ENCODE measurements at regions not wholly inside any gene's neighbourhood (a gene's known extent, or its start where the extent isn't known, plus 50 kb on each side); places are given as distances from the start of the nearest gene placed in this dataset.
"Not testable (repeated sequence)": the region's sequence is repeated elsewhere in the genome, so short reads cannot be mapped to it uniquely, and the experiment has no call there.

GRCh38 chr1:190935925-190936324 lies 458.3 kb upstream of the BRINP3 start:
- H3K4me1 Mint-ChIP-seq: no peaks in the 10 kb centered on the region
- no peak overlapping the region for H3K4me3 Mint-ChIP-seq
- no peak for TF ChIP-seq CTCF (IDR thresholded peaks at IDR 0.05; ENCODE audit: unreplicated experiment)
- H3K27me3 Mint-ChIP-seq (ENCODE audit: low read depth): peaks cover 4% of the 10 kb centered on the region
- H3K36me3 Mint-ChIP-seq: no peaks in the 10 kb centered on the region
- H3K27ac Mint-ChIP-seq: no peak overlapping the region
- DNase-seq (ENCODE audit: low spot score in 2 of 2, unreplicated experiment in 2 of 2): no peak
- peaks cover 10% of the 10 kb centered on the region for H3K9me3 Mint-ChIP-seq

GRCh38 chr1:190936337-190936736 lies 458.7 kb upstream of the BRINP3 start:
- TF ChIP-seq CTCF (IDR thresholded peaks at IDR 0.05; ENCODE audit: unreplicated experiment): no peak
- Mint-ChIP-seq H3K9me3 (peaks cover 10% of the 10 kb centered on the region), H3K4me1 (no peaks in the 10 kb centered on the region), H3K36me3 (no peaks in the 10 kb centered on the region), H3K27ac (no peak overlapping the region), H3K4me3 (no peak overlapping the region), H3K27me3 (ENCODE audit: low read depth) (peaks cover 4% of the 10 kb centered on the region)
- DNase-seq (ENCODE audit: low spot score in 2 of 2, unreplicated experiment in 2 of 2): no peak

- Mint-ChIP-seq H3K4me1 (no peaks in the 10 kb centered on the region), H3K27ac (no peak overlapping the region), H3K36me3 (no peaks in the 10 kb centered on the region), H3K27me3 (ENCODE audit: low read depth) (no peaks in the 10 kb centered on the region), H3K4me3 (no peak overlapping the region), H3K9me3 (no peaks in the 10 kb centered on the region)
- no peak for TF ChIP-seq CTCF (IDR thresholded peaks at IDR 0.05; ENCODE audit: unreplicated experiment)
- DNase-seq (ENCODE audit: low spot score in 2 of 2, unreplicated experiment in 2 of 2): no peak
Observed at GRCh38 chr1:190940951-190941350, 463.3 kb upstream of the BRINP3 start.

GRCh38 chr1:190942475-190942874 lies 464.8 kb upstream of the BRINP3 start:
- Mint-ChIP-seq H3K9me3 (no peaks in the 10 kb centered on the region), H3K36me3 (no peaks in the 10 kb centered on the region), H3K27ac (no peak overlapping the region), H3K4me1 (no peaks in the 10 kb centered on the region), H3K27me3 (ENCODE audit: low read depth) (no peaks in the 10 kb centered on the region), H3K4me3 (no peak overlapping the region)
- no peak for TF ChIP-seq CTCF (IDR thresholded peaks at IDR 0.05; ENCODE audit: unreplicated experiment)
- DNase-seq (ENCODE audit: low spot score in 2 of 2, unreplicated experiment in 2 of 2): no peak

- H3K4me1 Mint-ChIP-seq; H3K36me3 Mint-ChIP-seq; DNase-seq (ENCODE audit: low spot score in 2 of 2, unreplicated experiment in 2 of 2); H3K27ac Mint-ChIP-seq; H3K9me3 Mint-ChIP-seq; H3K27me3 Mint-ChIP-seq (ENCODE audit: low read depth); H3K4me3 Mint-ChIP-seq: not testable (repeated sequence)
Observed at GRCh38 chr1:190943722-190944121, 466.1 kb upstream of the BRINP3 start.

- Mint-ChIP-seq H3K9me3 (no peaks in the 10 kb centered on the region), H3K27ac (no peak overlapping the region), H3K27me3 (ENCODE audit: low read depth) (no peaks in the 10 kb centered on the region), H3K36me3 (no peaks in the 10 kb centered on the region), H3K4me1 (no peaks in the 10 kb centered on the region), H3K4me3 (no peak overlapping the region)
- DNase-seq (ENCODE audit: low spot score in 2 of 2, unreplicated experiment in 2 of 2): no peak
- TF ChIP-seq CTCF (IDR thresholded peaks at IDR 0.05; ENCODE audit: unreplicated experiment): no peak
Observed at GRCh38 chr1:190949939-190950338, 472.3 kb upstream of the BRINP3 start.
